Psoas muscle (tissue), 7 donors: ENCODE measurements at regions not wholly inside any gene's neighbourhood (a gene's known extent, or its start where the extent isn't known, plus 50 kb on each side); places are given as distances from the start of the nearest gene placed in this dataset.

ENCODE experiments used
- ATAC-seq, 4 donors: fragments of 200-7000 bp; cut with Tn5 transposase; one replicate each; pipeline ENCODE4 v1.9.1; 2020; ENCODE audit warnings: moderate library complexity in 3 of 4, mild to moderate bottlenecking in 2 of 4
- DNase-seq, 2 donors: peaks; one replicate each; pipeline ENCODE4 v3.0.0-alpha.2; 2020
- H3K27ac ChIP-seq: fragments of 200-600 bp; one replicate; pipeline ENCODE4 v1.8.0; 2022
- H3K27me3 ChIP-seq, 3 donors: fragments of 200-600 bp in 1 of 3; one replicate each; pipeline versions ENCODE4 v1.6.1 to v1.8.0; 2013 to 2022; ENCODE audit warnings: low read length in 2 of 3, mild to moderate bottlenecking in 2 of 3, moderate library complexity in 1 of 3; ENCODE audit not compliant: insufficient read depth in 3 of 3
- H3K36me3 ChIP-seq, 2 donors: fragments of 200-600 bp in 1 of 2; one replicate each; pipeline versions ENCODE4 v1.6.1 to v1.8.0; 2013 to 2022; ENCODE audit warnings: low read depth in 1 of 2, mild to moderate bottlenecking in 1 of 2, moderate library complexity in 1 of 2; ENCODE audit not compliant: insufficient read depth in 1 of 2
- H3K4me1 ChIP-seq: fragments of 200-600 bp; one replicate; pipeline ENCODE4 v1.8.0; 2022
- H3K4me3 ChIP-seq: fragments of 200-600 bp; one replicate; pipeline ENCODE4 v1.8.0; 2022; ENCODE audit warnings: mild to moderate bottlenecking
- H3K9me3 ChIP-seq: fragments of 200-600 bp; one replicate; pipeline ENCODE4 v1.8.0; 2022
- WGBS, 3 donors: extraction: QIAGEN DNeasy Blood & Tissue Kit; methylation state at CpG; one replicate each; pipeline versions ENCODE4 v1.1.6 to v1.1.7; 2013; 5-methylcytosine and 5-hydroxymethylcytosine counted together
- intact Hi-C, 2 donors: fragments of 100-400 bp; cut with DNase I; formaldehyde crosslinking; loops; one replicate each; pipeline versions ENCODE4 v1.11.0 to v1.14.2; 2022
- TF ChIP-seq, protein P1 (sequence below): fragments of 200-600 bp; IDR thresholded peaks from one replicate; pipeline ENCODE4 v1.8.0; 2022; ENCODE audit warnings: antibody characterized with exemption
- donor health status: healthy with polysubstance abuse.
- donor health status: DM: no; HTN: no; CAD: no; lungs with moderate emphysema.
- donor health status: Bipolar disorder and iron deficiency.
- donor health status: healthy.
- donor health status: DM: yes; HTN: yes; CAD: no.
- donor health status: DM: no; HTN: no; CAD: no.
- donor health status: DM: yes; HTN: yes; CAD: no.

DNA sequence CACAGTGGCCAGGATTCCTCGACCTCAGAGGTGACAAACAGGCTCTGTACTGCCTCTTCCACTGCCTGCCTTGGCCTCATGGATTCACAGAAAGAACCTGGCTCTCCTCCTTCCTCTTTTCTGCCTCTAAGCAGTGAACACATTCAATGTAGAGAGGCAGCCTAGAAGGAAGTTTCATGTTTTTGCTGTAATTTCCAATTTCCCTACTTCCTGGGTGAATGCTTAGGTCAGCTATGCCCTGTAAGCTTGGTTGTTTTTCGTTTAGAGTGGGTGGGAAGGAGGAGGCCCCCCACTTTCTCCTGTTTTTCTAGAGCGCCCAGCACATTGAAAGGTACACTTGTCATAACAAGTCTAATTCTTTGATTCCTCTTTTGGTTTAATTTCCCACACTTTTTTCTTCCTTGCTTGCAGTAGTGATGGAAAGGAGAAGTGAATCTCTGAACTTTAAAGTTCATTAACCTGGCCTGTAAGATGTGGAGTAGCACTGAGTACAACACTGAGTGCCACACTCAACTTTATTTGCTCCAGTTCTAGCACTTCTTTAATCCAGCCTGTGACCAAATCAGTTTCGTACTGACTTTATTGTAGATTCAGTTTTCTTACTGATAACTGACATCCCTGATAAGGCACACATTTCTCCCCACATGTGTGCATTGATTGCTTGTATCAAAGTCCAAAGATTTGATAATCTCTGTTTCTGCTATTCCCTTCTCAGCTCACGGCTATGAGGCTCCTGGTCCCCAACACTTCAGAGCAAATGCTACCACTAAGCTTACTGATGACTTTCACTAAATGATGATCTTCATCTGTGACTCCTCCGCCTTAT is 100.0 kb upstream of the MAN1A1 start:
- no peak for ATAC-seq
- WGBS, 3 donors, result 63 to 87% (median 73%) methylated on average over 6 of the region's 6 CpGs
- no peaks in the 10 kb centered on the region for H3K4me1 ChIP-seq

DNA sequence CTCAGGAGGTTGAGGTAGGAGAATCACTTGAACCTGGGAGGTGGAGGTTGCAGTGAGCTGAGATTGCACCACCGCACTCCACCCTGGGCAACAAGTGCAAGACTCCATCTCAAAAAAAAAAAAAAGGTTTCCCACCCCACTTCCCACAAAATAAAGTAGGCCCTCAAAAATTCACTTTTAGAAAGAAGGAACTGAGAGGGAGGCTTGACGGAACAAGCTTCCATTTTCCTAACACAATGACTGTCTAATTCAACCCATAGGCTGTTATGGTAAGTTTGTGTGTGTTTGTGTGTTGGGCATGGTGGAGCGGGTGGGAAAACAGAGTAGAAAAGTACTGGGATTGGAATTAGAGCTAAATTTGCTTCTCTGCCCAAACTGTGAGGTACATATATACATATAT is 98.4 kb upstream of the MAN1A1 start:
- Histone ChIP-seq H3K4me3 (no peak overlapping the region), H3K9me3 (no peaks in the 10 kb centered on the region), H3K27ac (no peak overlapping the region), H3K4me1 (no peaks in the 10 kb centered on the region), H3K27me3 (no peaks in the 10 kb centered on the region), H3K36me3 (no peaks in the 10 kb centered on the region)
- TF ChIP-seq, protein P1, sequence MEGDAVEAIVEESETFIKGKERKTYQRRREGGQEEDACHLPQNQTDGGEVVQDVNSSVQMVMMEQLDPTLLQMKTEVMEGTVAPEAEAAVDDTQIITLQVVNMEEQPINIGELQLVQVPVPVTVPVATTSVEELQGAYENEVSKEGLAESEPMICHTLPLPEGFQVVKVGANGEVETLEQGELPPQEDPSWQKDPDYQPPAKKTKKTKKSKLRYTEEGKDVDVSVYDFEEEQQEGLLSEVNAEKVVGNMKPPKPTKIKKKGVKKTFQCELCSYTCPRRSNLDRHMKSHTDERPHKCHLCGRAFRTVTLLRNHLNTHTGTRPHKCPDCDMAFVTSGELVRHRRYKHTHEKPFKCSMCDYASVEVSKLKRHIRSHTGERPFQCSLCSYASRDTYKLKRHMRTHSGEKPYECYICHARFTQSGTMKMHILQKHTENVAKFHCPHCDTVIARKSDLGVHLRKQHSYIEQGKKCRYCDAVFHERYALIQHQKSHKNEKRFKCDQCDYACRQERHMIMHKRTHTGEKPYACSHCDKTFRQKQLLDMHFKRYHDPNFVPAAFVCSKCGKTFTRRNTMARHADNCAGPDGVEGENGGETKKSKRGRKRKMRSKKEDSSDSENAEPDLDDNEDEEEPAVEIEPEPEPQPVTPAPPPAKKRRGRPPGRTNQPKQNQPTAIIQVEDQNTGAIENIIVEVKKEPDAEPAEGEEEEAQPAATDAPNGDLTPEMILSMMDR, result no peak
- intact Hi-C loops, result no loop called here
- WGBS, 3 donors, result 95% methylated on average over 3 of the region's 3 CpGs
- no peak for ATAC-seq
- DNase-seq, result no peak

More for the DNA sequence above, 100.0 kb upstream of the MAN1A1 start:
- no peak for DNase-seq
- Histone ChIP-seq H3K36me3 (no peaks in the 10 kb centered on the region), H3K27ac (no peak overlapping the region), H3K9me3 (no peaks in the 10 kb centered on the region), H3K4me3 (no peak overlapping the region), H3K27me3 (no peaks in the 10 kb centered on the region)
- intact Hi-C loops, result no loop called here
- TF ChIP-seq, protein P1, result no peak

DNA sequence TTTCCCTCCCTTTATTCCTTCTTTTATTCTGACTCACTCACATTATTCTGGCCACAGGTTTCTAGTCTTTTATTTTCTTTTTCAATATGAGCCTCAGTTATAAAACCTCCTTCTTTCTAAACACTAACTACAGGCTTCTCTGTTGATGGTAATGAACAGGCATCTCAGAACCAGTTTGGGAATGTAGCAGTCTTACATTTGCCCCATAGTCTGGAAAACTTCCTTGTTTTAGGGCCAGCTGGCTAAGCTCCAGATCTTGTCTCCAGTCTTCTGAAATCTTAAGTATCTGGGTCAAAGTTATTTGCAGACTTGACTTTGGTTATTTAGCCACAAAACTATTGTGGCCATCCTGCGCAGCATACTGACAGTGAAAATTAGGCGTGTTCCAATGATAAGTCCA is 97.0 kb upstream of the MAN1A1 start:
- Histone ChIP-seq H3K27me3 (no peaks in the 10 kb centered on the region), H3K27ac (no peak overlapping the region), H3K9me3 (no peaks in the 10 kb centered on the region), H3K4me3 (no peak overlapping the region), H3K4me1 (no peaks in the 10 kb centered on the region), H3K36me3 (no peaks in the 10 kb centered on the region)
- no peak for DNase-seq
- TF ChIP-seq, protein P1, result no peak
- intact Hi-C loops, result no loop called here
- peak in 1 of 4 donors; percentile 61 for ATAC-seq
- 72 to 80% (median 79%) methylated on average over 2 of the region's 2 CpGs for WGBS, 3 donors

DNA sequence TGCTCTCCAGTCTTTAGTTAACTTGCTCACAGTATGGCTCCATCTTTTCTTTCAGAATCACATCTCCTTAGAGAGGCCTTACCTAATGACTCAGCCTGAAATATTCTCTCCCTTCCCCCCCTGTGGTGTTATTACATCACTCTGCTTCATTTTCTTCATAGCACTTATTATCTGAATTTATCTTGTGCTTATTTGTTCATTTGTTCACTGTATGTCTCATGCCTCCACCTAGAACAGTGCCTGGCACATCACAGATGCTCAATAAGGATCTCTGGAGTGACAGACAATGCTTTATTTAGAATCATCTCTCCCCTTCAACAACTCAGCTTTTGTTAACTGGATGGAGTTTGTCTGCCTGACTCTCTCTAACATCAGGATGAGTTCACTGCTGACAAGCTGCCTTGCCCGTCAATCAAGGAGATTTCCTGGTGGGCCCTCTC is 96.6 kb upstream of the MAN1A1 start:
- no peak overlapping the region for H3K4me3 ChIP-seq
- TF ChIP-seq, protein P1, result no peak
- H3K27ac ChIP-seq, result no peak overlapping the region
- DNase-seq (no peak), ATAC-seq (peak in 3 of 4 donors; percentile 28 to 55 (median 33))
- intact Hi-C loops, result no loop called here
- no peaks in the 10 kb centered on the region for H3K27me3 ChIP-seq
- no peaks in the 10 kb centered on the region for H3K4me1 ChIP-seq
- H3K9me3 ChIP-seq, result no peaks in the 10 kb centered on the region
- H3K36me3 ChIP-seq, result no peaks in the 10 kb centered on the region
- 87 to 92% (median 90%) methylated on average over 1 of the region's 1 CpG for WGBS, 3 donors
